DMS79 (cell line): ENCODE measurements at regions not wholly inside any gene's neighbourhood (a gene's known extent, or its start where the extent isn't known, plus 50 kb on each side); places are given as distances from the start of the nearest gene placed in this dataset.
A peak's percentile ranks its signal among the peaks of the same experiment; 100 is the strongest.

Source experiments
- DNase-seq: peaks from one replicate; lab custom pipeline; 2025; lab: John Stamatoyannopoulos, UW

GRCh38 chr4:38313175-38313574 lies 350.8 kb upstream of the KLF3 start:
- peak; percentile 29 for DNase-seq

DNA sequence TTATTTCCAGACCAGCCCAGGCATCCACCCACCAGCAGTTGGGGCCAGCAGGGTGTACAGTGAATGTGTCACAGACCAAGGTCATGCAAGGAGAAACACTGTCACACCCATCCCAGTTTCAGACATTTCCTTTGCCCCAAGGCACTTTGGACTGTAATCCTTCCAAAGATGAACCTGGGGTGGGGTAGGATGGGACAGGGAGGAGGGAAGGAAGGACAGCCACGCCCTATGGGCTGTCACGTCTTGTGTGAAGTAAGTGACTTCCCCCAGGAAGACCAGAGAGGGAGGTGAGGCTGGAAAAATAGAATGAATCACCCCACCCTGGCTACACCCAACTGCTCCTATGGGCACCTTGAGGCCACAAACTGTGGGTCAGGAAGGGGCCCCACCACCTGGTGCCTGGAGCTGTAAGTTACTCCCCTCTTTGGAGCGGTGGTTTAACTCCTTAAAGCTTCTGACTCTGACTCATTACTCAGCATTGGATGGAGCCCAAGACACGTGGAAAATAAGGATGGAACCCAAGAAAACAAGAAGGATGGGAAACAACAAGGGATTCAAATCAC lies 349.9 kb upstream of the KLF3 start:
- DNase-seq = no peak

DNA sequence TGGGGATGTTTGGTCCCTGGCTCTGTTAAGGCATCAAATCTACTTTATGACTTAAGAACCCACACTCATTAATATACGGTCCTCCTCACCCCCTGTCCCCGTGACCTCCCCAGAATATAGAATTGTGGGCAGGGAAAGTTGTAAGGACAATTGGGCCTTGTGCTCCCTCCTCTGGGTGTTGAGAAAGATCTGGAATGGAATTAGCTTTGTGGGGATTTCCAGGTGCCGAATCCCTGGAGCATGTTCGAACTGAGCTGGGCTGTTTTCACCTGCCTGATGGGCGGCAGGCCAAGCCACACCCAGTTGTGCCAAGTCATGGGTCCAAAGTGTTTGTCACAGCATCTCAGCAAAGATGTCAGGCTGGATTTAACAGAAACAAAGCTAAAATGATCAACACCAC lies 349.3 kb upstream of the KLF3 start:
- DNase-seq = no peak

- no peak for DNase-seq
Measured at GRCh38 chr4:38315286-38315685, 348.7 kb upstream of the KLF3 start.

DNA sequence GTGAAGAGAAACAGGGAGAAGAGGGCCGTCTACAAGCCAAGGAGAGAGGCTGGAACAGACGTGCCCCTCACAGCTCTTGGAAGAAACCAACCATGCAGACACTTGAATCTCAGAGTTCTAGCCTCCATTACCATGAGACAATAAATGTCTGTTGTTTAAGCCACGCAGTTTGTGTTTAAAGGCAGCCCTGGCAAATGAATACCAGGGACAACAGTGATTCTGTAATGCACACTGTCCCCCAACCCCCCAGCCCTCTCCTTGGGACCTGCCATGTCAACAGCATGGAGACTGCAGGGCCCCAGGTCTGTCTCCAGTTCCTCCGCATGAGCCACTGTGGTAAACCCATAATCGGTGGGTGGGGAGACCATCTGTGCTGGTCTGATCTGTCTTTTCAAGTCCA lies 348.0 kb upstream of the KLF3 start:
- DNase-seq = no peak

GRCh38 chr4:38317041-38317674 lies 346.8 kb upstream of the KLF3 start:
- DNase-seq = no peak

DNA sequence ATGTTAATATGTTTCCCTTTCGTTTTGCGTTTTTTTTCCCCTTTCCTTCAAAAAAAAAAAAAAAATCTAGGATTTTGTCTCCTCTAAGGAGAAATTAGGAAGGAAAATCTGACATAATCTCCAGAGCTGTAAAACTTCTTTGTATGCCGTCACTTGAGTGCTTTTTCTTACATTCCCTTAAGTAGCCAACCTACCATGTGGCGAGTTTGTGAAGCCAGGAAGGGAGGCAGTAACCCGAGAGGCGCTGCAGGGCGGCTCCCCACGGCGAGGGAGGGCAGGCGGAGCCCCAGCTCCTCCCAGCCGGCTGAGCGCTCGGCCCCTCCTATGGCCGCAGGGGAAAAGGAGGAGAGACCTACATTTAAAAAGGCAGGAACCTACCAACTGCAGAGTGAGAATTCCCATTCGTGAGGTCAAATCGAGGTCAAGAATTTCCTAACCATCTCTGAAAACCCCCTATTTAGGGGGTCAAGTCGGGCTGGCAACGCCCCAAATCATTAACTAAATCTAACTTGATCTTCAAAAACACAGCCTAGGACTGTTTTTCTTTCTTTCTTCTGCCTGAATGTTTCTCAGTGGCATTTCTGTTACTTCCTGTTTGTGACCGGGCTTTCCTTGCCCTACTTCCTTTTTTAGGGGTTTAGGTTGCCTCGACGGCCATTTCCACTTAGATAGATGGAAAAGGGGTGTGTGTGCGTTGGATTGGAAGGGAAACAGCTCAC lies 345.1 kb upstream of the KLF3 start:
- peak; percentile 36 for DNase-seq

DNA sequence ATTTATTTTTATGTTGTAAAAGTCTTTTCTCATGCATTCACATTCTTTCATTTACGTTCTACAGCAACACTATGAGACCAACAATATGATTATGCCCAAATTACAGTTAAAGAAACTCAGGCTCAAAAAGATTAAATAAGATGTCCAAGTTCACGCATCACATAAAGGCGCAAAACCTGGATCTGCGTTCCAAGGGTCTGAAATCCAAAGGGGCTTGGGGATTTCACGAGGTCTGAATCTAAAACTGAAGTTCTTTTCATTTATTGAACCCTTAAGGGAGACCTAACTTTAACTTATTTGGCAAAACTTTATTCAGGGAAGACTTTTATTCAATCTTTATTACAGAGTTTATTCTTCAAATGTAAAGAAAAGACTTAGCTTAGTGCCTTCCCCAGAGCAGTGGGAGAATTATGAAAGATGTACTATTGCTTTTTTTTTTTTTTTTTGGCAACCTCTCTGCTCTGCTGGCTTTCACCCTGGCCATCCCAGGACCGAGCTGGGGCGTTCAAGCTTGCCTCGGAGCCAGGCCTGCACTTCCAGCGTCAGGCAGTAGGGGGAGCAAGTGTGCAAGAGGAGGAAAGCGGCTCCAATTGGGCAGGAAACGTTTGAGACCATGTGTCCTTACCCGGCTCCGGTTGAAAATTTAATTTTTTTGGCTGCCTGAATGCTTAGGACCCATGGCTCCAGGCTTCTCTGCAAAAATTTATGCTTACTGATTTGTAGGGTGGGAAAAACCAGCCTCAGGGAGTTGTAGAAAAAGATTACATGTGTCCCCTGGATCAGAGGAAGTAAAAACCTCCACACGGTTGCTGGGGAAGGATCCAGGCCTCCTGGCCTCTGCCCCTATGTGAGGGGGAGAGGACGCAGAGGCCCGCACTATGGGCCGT lies 344.3 kb upstream of the KLF3 start:
- peak; percentile 0 for DNase-seq

GRCh38 chr4:38320343-38320695 lies 343.7 kb upstream of the KLF3 start:
- DNase-seq = no peak

DNA sequence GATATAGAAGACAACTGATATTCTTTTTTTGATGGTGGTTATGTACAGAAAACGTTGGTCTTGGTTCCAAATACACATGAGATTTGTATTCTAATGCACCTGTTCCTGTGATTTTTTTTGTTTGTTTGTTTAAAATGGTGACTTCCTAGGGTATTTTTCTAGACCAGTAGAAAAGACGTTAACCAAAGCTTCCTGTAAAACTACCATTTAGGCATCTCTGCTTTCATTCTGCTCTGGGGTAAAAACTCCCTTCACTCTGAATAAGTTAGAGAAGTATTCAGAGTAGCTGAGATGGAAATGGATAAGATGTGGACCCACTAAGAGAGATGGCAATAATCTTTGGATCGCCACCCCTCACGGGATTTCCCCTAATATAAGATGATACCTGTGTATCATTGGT lies 343.2 kb upstream of the KLF3 start:
- DNase-seq = no peak

DNA sequence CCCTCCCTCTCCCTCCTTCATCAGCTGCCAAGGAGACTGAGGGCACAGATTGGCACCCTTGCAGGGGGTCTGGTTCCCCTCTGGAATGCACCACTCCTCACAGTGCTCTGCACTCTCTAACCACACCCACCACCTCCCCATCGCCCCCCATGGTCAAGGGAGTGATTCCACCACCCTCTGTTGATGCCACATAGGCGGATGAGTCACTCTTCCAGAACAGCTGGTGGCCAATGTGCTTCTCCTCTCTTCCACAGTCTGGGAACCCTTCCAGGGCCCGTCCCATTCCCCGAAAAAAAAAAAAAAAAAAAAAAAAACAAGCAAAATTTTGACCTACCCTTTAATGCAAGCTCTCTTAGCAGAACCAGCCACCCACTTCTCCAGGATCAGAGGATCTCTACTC lies 341.3 kb upstream of the KLF3 start:
- DNase-seq = no peak

- no peak for DNase-seq
Measured at GRCh38 chr4:38323141-38323641, 340.8 kb upstream of the KLF3 start.

DNA sequence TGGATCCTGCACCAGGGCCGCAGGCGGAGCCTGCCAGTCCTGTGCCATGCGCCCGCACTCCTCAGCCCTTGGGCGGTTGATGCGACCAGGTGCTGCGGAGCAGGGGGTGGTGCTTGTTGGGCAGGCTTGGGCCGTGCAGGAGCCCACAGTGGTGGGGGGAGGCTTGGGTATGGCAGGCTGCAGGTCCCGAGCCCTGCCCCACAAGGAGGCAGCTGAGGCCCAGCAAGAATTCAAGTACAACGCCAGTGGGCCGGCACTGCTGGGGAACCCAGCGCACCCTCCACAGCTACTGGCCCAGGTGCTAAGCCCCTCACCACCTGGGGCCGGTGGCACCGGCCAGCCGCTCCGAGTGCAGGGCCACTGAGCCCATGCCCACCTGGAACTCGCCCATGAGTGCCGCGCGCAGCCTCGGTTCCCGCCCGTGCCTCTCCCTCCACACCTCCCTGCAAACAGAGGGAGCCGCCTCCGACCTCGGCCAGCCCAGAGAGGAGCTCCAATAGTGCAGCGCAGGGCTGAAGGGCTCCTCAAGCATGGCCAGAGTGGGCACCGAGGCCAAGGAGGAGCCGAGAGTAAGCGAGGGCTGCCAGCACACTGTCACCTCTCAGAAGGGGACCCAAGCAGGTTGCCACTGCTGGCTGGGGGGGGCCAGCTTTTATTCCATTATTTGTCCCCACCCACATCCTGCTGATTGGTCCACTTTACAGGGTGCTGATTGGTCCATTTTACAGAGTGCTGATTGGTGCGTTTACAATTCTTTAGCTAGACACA lies 339.0 kb upstream of the KLF3 start:
- DNase-seq = no peak

DNA sequence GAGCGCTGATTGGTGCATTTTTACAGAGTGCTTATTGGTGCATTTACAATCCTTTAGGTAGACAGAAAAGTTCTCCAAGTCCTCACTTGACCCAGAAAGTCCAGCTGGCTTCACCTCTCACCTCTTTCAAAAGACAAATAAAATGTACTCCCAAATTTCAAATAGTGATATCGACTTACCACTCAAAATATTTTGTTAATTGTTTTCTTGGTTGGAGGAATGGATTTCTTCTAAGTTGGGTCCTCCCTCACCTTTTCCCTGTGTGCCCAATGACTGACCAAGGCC lies 338.4 kb upstream of the KLF3 start:
- no peak for DNase-seq

DNA sequence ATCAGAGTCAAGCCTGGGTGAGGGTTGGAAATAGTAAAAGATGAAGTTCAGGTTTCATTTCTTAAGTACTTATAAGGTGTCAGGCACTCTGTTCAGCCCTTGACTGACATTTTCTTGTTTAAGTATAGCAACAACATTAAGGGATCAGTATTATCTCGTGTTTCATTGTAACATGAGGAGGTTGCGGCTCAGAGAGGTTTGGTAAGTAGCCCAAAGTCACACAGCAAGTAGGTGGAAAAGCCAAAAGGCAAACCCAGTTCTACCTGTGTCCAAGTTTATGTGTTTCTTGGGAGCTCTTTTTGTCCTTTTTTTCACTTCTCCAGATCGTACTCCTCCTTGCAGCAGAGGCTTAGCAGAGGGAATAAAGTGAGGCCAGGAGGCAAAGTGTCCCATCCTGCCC lies 337.5 kb upstream of the KLF3 start:
- DNase-seq = no peak

DNA sequence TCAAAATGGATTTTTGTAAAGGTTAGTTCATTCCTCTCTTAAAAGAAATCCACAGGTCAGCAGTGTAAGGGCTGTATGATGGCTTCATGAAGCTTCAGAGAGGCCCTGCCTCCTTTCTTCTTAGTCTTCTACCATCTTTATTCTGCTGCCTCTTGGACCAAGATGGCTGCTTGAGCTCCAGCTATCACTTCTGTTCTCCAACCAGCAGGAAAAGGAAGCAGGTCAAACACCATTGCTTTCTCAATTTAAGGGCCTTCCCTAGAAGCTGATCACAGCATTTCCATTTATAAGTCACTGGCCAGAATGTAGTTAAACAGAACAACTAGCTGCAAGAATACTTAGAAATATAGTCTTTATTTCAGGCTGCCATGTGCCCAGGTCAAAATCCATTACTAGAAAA lies 336.8 kb upstream of the KLF3 start:
- no peak for DNase-seq

- no peak for DNase-seq
Measured at GRCh38 chr4:38328989-38329729, 334.8 kb upstream of the KLF3 start.

DNA sequence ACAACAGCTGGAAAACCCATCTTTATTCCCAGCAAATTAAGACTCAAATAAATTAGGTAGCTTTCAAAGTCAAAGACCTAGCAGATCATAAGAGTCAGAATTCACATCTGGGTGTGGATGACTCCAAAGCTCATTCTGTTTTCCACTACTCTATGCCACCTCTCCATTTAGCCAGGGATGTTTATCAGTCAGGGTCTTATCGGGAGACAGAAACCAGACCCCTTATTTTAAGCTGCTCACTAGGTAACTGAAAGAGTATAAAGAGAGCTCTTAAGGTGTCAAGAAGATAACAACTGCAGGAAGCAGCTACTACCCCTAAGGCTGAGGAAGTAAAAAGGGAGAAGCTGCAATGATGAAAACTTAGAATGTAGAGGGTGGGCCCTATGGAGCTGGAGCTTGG lies 333.7 kb upstream of the KLF3 start:
- no peak for DNase-seq

- no peak for DNase-seq
Measured at GRCh38 chr4:38330936-38331335, 333.1 kb upstream of the KLF3 start.

DNA sequence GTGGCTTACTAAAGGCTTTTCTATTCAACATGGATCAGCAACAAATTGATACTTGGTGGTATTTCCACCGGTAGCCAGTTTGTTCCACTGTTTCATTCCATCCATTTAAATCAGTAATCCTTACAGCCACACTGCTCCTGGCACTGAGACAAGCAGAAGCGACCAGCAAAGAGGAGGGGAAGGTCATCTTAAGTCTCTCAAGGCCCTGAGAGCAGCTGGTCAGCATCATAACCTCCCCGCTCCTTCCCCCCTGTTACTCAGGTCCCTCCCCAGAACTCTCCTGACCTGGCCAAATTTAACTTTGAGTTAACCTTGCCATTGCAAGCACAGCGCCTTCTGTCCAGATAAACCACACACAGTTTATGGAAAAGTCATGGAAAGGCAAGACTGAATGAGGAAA lies 331.3 kb upstream of the KLF3 start:
- no peak for DNase-seq

DNA sequence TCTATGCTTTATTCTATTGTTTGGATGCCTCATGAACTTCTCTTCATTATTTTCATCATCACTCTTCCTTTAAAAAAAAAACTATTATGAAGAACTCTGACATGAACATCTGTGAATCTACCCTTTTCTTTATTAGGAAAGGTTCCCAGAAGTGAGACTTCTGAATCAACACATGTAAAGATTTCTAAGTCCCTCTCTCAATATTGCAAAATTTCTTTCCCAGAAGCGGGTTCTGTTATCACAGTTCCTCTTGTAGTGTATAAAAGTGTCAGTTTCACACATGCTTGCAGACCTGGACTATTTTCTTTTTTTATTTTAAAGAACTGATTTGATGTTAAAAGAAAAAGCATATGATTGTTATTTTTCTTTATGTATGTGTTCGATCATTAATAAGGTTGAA lies 330.8 kb upstream of the KLF3 start:
- no peak for DNase-seq
